HK-2 (cell line): ENCODE measurements at regions not wholly inside any gene's neighbourhood (a gene's known extent, or its start where the extent isn't known, plus 50 kb on each side); places are given as distances from the start of the nearest gene placed in this dataset.

Experiments
- DNase-seq: peaks from one replicate; pipeline ENCODE4 v3.0.0-alpha.2; 2018; ENCODE audit not compliant: unreplicated experiment

DNA sequence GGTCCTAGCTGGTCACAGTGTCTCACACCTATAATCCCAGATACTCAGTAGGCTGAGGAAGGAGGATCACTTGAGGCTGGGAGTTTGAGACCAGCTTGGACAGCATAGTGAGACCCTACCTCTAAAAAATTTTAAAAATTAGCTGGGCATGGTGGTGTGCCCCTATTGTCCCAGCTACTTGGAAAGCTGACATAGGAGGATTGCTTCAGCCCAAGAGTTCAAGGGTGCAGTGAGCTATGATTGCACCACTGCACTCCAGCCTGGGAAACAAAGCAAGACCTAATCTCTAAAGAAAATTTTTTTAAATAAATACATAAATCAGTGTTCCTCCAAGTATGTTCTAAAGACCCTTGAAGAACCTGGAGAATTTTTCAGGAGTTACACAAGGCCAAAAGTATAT lies 50.6 kb upstream of the GNAO1 start:
- no peak for DNase-seq

DNA sequence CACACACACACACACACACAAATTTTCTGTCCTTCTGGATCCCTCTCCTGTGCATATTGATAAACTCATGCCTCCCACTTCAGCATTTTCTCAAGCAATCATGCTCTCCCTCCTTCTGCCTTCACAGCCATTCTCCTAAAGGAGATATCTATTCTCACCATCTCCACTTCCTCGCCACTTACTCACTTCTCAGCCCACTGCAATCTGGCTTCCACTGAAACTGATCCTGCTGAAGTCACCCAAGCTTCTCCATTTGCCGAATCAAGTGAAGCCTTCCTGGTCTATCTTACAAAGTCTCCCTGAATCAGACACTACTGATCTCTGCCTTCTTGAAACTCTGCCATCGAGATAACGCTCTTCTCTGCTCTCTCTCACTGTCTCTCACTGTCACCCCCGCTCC lies 54.0 kb upstream of the GNAO1 start:
- no peak for DNase-seq

DNA sequence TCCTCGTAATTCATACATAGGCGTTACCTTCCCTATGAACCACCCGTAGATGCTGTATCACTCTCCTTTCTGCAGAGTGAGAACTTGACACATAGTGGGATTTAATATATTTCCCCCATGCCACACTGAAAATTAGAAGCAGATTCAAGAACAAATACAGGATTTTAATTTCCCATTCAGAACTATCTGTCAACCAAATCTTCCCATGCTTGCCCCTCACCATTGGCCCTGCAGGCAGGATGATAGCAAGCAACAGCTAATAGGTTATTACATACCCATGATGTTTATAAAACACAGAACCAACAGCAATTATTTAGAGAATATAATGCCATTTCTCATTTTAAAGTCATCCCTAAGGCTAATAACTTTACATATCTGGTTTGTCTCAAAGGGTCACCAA lies 55.0 kb upstream of the GNAO1 start:
- DNase-seq = no peak

DNA sequence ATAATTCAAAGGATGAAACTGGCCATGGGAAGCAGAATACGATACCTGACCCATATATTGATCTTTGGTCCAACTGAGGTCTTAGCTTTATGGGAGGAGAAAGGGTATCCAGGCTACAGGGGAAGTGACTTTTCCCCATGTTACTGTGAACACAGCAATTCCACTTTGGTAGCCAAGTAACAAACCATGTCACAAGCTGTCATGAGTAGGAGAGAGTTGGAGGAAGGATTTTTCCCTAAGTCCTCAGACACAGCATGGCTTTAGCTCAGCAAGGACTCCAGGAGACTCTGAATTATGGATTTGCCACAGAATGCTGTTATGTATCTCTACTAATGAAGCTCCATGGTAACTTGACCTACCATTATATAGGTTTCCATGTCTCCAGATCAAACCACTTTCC lies 56.5 kb upstream of the GNAO1 start:
- no peak for DNase-seq

DNA sequence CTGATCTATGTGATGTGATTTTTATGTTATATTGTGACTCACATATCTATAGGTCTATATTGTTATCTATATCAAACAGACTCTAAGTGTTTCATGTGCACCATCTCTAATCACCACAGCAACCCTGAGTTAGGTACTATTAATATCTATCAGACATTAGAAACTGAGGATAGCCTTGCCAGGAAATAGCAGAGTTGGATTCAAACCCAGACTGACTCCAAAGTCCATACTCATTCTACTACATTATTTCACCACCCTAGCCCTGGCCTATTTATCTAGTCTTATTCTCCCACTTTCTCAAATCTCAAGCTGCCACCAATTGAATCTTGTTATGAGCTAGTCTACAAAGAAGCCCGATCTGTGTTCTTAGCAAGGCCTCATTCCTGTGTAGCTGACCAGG lies 65.4 kb upstream of the GNAO1 start:
- no peak for DNase-seq

DNA sequence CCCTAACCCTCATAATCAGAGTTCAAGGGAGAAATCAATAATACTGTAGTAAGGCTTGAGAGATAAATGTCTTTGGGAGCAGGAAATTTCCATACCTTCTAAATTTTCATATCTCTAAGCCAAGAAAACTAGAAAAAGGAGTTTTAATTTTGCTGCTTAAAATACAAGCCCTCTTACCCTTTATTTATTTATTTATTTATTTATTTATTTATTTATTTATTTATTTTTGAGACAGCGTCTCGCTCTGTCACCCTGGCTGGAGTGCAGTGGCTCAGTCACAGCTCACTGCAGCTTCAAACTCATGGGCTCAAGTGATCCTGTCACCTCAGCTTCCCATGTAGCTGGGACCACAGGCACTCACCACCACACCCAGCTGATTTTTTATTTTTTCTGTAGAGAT lies 69.0 kb upstream of the GNAO1 start:
- no peak for DNase-seq

DNA sequence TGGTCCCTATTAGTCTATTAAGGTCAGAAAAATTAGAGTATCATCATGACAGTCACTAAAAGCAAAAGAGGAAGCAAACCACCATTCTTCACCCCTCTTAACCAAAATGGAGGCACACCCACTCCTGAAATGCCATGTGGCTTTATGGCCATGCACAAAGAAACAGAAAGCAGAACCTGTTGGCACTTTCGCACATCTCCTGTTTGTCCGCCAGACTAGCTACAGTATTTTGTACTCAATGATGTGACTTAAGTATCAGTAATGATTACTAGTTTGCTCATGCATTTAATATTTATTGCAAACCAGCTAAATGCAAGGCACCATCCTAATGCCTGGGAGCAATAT lies 70.2 kb upstream of the GNAO1 start:
- DNase-seq = no peak

DNA sequence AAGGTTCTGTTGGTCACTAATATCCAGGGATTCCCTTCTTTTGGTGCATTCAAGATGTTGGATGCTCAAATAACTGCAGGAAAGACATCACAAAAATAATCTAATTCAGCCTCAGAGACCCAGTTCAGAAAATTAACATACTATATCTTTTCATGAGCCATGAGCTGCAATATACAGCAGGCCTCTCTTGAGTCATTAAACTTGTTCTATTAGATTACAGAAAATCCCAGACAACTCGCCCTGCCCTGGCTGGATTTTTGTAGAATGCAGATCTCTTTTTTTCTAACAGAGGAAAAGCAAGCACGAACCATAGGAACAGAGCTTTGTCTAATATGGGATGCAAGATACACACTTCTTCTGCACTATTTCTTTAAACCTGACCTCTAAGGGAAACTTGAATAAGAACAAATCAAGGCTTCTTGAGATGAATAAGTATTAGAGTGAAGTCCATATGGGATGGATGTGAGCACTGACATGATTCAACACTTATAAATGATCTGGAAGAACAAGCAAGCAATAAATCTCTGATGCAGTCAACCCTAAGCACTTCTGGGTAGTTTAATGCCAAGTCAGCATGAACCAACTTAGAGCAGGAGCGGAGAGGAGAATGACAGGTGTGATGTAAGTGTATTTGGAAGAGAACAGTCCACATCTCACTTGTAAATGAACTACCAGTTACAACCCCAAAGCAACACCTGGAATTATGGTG lies 70.7 kb upstream of the GNAO1 start:
- no peak for DNase-seq

DNA sequence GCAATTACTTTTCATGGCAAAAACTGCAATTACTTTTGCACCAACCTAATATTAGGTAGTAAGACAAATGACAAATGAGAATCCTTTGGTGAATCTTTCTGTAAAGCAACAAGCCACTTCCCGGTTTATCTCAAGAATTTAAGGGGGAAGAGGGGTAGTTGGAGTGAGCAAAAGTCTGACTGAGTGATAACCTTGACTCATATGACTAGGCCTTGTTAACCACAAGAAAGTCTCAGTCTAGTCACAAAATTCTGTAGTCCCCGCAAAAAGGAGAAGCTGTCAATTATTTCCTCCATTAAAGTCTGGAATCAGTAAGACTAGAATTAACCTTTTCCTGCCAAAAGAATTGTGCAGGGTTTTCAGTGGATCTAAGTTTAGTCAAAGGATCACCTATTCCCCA lies 72.2 kb upstream of the GNAO1 start:
- DNase-seq = no peak

DNA sequence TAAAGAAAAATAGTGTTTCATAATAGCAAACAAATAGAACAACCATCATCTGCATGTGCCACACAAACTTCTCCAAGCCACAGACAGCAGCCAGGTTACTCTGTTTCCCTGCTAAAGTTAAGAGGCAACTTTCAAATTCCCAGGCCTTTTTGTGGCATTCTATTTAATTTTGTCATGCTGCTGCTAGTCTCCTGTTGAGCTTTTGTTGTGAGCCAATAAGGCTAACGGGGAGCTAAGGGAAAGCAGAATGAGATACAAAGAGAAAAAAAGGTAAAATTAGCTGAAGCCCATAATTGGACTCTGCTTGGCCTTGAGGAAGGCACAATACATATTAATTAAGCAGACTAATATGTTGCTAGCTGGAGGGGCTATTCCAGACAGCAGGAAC lies 74.7 kb upstream of the GNAO1 start:
- no peak for DNase-seq

DNA sequence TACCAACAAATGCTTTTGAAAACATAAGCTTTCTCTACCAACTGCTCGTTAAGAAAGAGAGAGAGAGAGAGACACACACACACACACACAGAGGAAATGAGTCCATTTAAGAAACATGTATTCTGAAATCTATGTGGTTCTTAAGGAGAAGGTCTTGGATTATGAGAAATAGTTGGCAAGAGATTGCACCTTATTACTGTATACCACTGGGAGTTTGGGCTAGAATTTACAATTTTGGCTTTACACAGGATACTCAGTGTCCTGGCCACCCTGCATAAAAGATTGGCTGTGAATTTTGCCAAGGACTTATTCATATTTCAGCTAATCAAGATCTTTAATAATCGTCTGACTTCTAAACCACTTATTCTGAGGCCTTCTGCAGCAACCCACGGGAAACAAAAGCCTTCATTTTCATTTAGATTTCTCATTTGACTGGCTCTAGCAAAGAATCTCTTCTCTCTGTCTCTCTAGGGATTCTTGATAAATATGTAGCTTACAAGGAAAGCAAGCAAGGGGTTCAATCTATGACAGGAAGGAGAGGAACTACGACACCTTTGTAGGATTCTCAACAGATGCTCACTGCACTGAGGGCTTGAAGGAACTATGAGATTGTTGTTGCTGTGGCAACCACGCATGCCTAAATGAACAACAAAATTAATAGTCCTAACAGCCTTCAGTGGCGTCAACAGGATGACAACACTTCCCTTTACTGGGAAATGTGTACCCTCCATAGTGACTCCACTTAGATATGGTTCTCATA lies 75.3 kb upstream of the GNAO1 start:
- no peak for DNase-seq

DNA sequence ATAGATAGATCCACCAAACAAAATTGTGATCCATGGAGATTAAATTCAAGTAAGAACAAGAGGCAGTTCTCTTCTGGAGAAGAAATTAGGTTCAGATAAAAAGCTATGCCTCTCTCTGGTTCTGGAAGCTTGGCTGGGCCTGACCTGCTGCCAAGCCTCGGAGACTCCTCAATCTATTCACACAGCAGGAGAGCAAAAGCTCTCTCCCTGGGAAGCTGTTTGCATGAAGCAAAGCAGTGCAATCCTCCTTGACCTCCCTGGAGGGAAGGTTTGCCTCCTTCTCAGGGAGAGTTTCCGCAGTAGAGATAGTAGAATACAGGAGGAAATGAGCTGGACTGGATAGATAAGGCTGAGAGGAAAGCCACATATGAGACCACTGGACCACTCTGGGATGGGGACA lies 78.1 kb upstream of the GNAO1 start:
- no peak for DNase-seq

DNA sequence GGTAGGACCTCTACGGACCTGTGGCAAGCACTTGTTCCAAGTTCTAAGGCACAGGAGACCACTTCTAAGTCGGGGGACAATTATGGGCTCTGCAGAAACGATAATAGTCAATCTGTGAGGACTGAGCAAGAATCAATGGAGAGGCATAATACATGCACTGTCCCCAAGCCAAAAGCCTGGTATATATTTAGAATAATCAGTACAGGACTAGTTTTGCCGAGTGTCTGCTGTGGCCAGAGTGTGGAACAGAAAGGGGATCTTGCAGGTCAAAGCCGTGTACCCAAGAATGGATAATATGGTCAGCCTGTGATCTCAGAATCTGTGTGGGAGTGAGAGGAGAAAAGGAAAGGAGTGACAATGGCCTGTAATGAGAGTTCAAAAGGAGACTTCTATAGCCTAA lies 80.2 kb upstream of the GNAO1 start:
- DNase-seq = no peak

DNA sequence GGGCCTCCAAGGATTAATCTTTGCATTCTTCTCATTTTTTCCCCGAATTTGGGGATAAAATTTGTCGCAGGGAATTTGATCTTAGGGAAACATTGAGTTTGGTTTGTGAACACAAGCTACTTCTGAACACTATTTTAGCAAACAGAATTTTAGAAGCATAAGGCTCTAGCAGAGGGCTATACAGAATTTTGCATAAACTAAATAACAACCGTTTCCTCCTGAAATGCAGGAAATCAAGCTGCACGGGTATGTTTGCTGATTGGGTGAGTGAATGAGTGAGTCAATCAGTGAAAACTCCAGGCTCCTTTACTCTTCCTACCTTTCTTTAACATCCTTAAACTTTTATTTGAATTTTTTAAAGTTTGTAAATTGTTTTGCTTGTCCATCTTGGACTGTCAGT lies 81.3 kb upstream of the GNAO1 start:
- DNase-seq = no peak

DNA sequence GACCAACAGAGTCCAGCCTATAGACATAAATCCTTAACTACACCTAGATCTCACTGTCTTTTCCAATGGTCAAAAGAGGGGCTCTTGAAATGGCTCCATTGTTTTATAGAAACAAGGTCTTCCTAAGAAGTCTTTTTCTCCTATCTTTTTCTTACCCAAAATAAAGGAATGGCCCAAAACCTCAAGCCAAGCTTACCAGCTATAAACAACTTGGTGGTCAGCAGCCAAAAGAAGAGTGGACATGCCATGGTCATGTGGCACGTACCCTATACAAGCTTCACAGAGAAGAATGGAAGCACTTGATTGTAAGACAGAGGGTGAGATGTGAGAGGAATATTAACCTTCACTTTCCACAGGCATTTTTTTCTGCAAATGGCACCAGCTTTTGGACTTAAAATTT lies 82.1 kb upstream of the GNAO1 start:
- no peak for DNase-seq

DNA sequence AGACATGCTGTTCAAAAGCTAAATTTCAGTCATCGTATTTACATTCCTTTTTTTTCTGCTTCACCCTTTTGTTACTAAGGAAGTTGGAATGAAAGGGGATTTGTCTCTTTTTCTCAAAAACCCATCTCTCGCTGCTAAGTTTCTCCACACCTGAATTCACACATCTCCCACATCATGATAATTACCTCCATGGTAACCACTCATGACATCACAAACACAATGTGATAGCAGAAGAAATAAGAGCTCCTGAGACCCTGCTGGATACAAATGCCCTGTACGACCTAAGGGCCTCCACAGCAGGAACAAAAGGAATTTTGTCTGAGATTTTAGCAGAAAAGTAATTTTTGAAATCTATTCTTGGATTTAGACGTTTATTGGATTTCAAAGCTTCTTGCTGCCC lies 82.6 kb upstream of the GNAO1 start:
- DNase-seq = no peak

DNA sequence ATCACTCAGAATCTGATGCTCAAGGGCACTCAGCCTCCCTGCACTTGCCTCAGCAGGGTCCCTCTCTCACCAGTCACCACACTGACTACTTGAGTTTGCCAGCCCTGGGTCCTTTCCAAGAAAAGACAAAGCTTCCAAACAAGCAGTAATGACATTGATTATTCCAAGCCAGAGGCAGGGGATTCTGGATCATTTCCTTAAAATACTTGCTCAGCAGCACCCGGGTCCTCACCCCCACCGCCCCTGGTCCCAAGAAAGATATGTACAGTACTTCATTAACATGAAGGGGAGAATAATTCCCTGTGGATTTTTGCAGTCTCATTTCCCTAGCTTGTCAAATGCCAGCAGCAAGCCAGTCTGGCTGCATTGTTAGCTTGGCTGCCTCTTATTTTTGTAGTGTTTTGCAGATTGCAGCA lies 83.2 kb upstream of the GNAO1 start:
- DNase-seq = no peak

DNA sequence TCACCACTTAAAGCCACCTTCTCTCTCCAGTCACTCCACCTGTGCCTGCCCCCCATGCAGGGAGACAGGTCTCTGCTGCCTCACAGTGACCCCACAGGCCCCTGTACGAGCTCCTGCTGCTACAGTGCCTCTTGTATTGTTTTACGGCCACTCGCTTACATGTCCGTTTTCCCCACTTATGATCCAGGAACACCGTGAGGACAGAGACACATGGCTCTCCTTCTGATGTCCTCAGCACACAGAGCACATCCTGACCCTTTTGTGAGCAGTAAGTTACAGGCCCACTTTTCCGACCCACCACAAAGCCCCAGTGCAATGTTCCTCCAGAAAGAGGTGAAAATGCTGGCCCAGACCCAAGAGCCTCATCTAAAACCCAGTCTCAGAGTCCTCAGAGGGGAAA lies 84.8 kb upstream of the GNAO1 start:
- no peak for DNase-seq

DNA sequence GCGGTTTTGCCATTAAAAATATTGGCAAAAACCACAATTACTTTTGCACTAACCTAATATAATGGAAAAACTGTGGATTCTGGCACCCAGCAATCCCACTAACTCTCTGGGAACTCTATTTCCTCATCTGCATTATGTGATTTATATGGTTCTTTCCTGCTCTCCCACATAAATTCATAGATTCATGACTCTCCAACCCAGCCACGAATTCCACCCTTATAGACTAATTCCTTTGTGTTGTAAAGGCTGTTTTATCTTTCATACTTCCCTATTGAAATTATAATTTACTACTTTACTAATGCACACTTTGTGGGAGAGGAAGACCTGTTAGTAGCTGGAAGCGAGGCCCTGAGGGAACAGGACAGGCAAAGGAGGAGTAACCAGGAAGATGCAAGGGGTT lies 88.4 kb upstream of the GNAO1 start:
- no peak for DNase-seq

DNA sequence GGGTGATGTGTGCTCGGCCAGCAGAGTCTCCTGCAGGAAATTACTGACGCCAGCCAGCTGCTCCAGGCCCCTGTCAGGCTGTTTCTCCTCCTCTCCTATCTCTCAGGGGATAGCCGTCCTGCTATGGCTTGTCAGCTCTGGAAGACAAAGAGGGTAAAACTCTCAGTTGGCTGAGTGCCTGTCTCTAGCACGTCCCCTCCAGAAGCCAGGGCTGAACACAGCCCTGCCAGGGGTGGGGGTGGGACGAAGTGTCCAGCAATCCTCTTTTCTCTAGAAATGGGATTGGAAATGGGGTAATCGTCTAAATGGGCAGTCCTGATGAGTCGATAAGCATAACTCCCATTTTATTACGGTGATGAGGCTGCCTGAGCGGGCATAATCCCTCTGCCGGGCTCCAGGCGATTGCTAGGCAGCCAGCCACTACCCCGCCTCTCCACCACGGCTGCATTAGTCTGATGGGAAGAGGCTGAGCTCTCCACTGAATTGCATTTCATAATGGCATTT lies 89.1 kb upstream of the GNAO1 start:
- DNase-seq = no peak

DNA sequence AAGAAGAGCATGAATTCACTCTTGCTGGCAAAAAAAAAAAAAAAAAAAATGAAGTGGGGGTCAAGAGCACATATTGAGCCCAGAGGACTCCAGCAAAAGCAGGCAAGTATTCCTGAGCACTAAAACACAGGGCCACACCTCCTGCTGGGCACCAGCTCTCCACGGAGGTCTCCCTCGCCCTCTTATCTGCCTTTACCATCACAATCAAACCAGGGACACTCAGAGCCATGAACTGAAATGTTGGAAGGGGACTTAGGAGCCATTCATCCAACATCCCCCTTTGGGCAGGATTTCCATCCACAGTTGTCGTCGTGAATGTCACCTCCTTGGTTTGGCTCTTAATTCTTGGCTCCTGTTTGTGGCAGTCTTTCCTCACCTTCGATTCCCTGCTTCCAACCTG lies 89.8 kb upstream of the GNAO1 start:
- no peak for DNase-seq

DNA sequence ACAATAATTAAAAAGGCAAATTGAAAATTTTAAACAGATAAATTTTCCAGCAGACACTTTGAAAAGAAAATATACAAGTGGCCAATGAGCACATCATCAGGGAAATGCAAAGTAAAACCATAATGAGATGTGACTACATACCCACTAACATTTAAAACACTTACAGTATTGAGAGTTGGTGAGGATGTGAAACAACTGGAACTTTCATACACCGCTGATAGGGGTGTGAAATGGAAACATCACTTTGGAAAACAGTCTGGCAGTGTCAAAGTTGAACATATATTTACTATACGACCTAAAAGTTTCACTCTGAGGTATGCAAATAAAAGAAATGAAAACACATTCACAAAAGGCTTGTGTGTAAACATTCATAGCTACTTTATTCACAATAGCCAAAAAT lies 94.0 kb upstream of the GNAO1 start:
- no peak for DNase-seq

DNA sequence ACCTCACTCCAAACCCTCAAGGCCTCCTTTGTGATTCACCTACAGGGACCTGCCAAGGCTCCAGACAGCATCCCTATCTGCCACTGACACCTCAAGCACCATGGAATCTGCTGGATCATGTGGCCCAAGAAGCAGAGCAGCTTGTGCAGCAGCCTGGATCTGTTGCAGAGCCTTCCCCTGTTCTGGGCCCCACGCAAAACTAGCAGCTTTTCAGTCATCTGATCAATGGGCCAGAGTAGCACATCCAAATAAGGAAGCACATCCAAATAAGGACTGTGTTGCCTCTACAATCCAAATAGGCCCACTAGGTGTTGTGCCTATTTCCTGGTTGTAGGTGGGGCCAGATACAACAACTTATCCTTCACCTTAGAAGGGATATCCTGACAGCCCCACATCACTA lies 97.1 kb upstream of the GNAO1 start:
- no peak for DNase-seq

DNA sequence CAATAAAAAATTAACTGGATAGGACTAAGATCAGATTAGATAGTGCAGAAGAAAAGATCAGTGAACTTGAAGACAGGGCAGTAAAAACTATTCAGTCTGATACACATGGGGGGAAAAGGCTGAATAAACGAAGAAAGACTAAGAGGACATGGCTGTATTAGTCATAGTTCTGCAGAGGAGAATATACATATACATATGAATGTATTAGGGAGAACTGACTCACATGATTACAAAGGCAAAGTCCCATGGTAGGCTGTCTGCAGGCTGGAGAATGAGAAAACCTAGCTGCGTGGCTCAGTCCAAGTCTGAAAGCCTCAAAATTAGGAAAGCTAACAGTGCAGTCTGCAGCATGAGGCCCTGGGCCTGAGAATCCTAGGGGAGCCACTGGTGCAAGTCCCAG lies 98.2 kb upstream of the GNAO1 start:
- DNase-seq = no peak
